ENCODE measurements at regions not wholly inside any gene's neighbourhood (a gene's known extent, or its start where the extent isn't known, plus 50 kb on each side); places are given as distances from the start of the nearest gene placed in this dataset.

DNA sequence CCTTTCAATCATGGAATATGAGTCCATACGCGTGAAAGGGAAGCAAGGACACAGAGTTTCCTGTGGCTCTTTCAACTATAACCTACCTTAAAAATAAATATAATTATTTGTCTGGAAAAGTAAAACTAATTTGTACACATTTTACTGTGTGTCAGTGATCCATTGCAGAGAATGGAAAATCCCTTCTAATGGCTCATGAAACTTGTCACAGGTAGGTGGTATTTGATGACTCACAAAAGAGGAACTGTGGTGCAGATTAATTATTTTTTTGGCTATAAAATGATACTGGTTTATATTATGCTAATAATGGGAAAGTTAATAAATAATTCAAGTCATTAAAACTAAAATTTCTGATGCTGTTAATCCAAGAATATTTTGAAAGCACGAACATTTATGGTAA, 792.2 kb downstream of the METTL15 start:
- TF ChIP-seq CTCF (IDR thresholded peaks at IDR 0.05; ENCODE audit: borderline replicate concordance, extremely low read depth, low read length, poor library complexity, severe bottlenecking) (no peak), EZH2 (IDR thresholded peaks at IDR 0.05; ENCODE audit: borderline replicate concordance, low read depth, low read length, severe bottlenecking) (no peak)

All from DND-41 (cell line).